Loucy (cell line): ENCODE measurements at regions not wholly inside any gene's neighbourhood (a gene's known extent, or its start where the extent isn't known, plus 50 kb on each side); places are given as distances from the start of the nearest gene placed in this dataset.

Experiments
- CTCF ChIP-seq: fragments of 200-600 bp; sonication (generic); conservative IDR thresholded peaks from 2 replicates; pipeline ENCODE4 v1.5.1; 2014; ENCODE audit warnings: mild to moderate bottlenecking, antibody characterized with exemption, low read length
- EZH2phosphoT487 ChIP-seq: fragments of 200-600 bp; IDR thresholded peaks from 2 replicates; pipeline ENCODE4 v1.6.1; 2018; ENCODE audit warnings: antibody characterized with exemption, mild to moderate bottlenecking, moderate library complexity, borderline replicate concordance

- TF ChIP-seq CTCF (no peak), EZH2phosphoT487 (no peak)
Observed at GRCh38 chr2:74048147-74048546, 63.4 kb downstream of the TET3 start.
